ENCODE measurements at regions not wholly inside any gene's neighbourhood (a gene's known extent, or its start where the extent isn't known, plus 50 kb on each side); places are given as distances from the start of the nearest gene placed in this dataset.

GRCh38 chr1:239443361-239443760 is 57.0 kb downstream of the CHRM3 start:
- ChIA-PET CTCF (no interaction called here), POLR2A (no interaction called here)
- Histone ChIP-seq H3K4me1 (ENCODE audit: control insufficient read depth, insufficient read depth, low read length) (no peaks in the 10 kb centered on the region), H3K27ac (ENCODE audit: low read length) (no peak overlapping the region), H3K4me3 (ENCODE audit: low read depth in 2 of 2, low read length in 2 of 2) (no peak overlapping the region), H3K9me3 (ENCODE audit: control insufficient read depth, insufficient read depth, low read depth, low read length) (no peaks in the 10 kb centered on the region), H3K27me3 (ENCODE audit: control insufficient read depth, insufficient read depth, low read length) (no peaks in the 10 kb centered on the region), H3K36me3 (ENCODE audit: control insufficient read depth, insufficient read depth, low read length) (no peaks in the 10 kb centered on the region)
- TF ChIP-seq TCF7L2 (IDR thresholded peaks at IDR 0.05; ENCODE audit: low read depth, low read length) (no peak), POLR2AphosphoS5 (IDR thresholded peaks at IDR 0.05; ENCODE audit: low read depth, low read length) (no peak), REST (IDR thresholded peaks at IDR 0.05; ENCODE audit: insufficient read depth in 1 of 2, low read depth in 2 of 2, low read length in 1 of 2) (no peak), CTCF (IDR thresholded peaks at IDR 0.05) (no peak), SIN3A (IDR thresholded peaks at IDR 0.05; ENCODE audit: borderline replicate concordance, insufficient read depth, low read depth, low read length) (no peak)
- no peak for ATAC-seq
- BruUV-seq (replicated peaks), result no TSS peak
- intact Hi-C loops (cut with micrococcal nuclease; ENCODE audit: unreplicated experiment) (no loop called here), in situ Hi-C loops (cut with HindIII; ENCODE audit: low pct_unique_long_range_greater_than_20kb, low sequenced_read_pairs) (no loop called here)
- no peak for DNase-seq (ENCODE audit: low read depth, low spot score)

- CTCF ChIA-PET, result no interaction called here
These were observed 60.2 kb downstream of the CHRM3 start for GRCh38 chr1:239446611-239447010.

More at GRCh38 chr1:239446611-239447010, 60.2 kb downstream of the CHRM3 start:
- Histone ChIP-seq H3K4me1 (ENCODE audit: control insufficient read depth, insufficient read depth, low read length) (no peaks in the 10 kb centered on the region), H3K9me3 (ENCODE audit: control insufficient read depth, insufficient read depth, low read depth, low read length) (no peaks in the 10 kb centered on the region), H3K27ac (ENCODE audit: low read length) (no peak overlapping the region), H3K36me3 (ENCODE audit: control insufficient read depth, insufficient read depth, low read length) (no peaks in the 10 kb centered on the region), H3K4me3 (ENCODE audit: low read depth in 2 of 2, low read length in 2 of 2) (no peak overlapping the region), H3K27me3 (ENCODE audit: control insufficient read depth, insufficient read depth, low read length) (no peaks in the 10 kb centered on the region)
- no peak for ATAC-seq
- intact Hi-C loops (cut with micrococcal nuclease; ENCODE audit: unreplicated experiment), result no loop called here
- in situ Hi-C loops (cut with HindIII; ENCODE audit: low pct_unique_long_range_greater_than_20kb, low sequenced_read_pairs), result no loop called here
- no TSS peak for BruUV-seq (replicated peaks)
- no peak for DNase-seq (ENCODE audit: low read depth, low spot score)
- TF ChIP-seq REST (IDR thresholded peaks at IDR 0.05; ENCODE audit: insufficient read depth in 1 of 2, low read depth in 2 of 2, low read length in 1 of 2) (no peak), TCF7L2 (IDR thresholded peaks at IDR 0.05; ENCODE audit: low read depth, low read length) (no peak), POLR2AphosphoS5 (IDR thresholded peaks at IDR 0.05; ENCODE audit: low read depth, low read length) (no peak), SIN3A (IDR thresholded peaks at IDR 0.05; ENCODE audit: borderline replicate concordance, insufficient read depth, low read depth, low read length) (no peak), CTCF (IDR thresholded peaks at IDR 0.05) (no peak)
- POLR2A ChIA-PET, result no interaction called here
